Activated CD8-positive, alpha-beta memory T cell treated with anti-CD3 and anti-CD28 coated beads for 48 hours (primary cell): ENCODE measurements at regions not wholly inside any gene's neighbourhood (a gene's known extent, or its start where the extent isn't known, plus 50 kb on each side); places are given as distances from the start of the nearest gene placed in this dataset.

Experiments used
- DNase-seq, 3 experiments: peaks; one replicate each; pipeline ENCODE4 v3.0.0-alpha.2; 2020; ENCODE audit warnings: low read depth in 2 of 3, low spot score in 2 of 3

GRCh38 chr3:18740631-18741583 is 315.8 kb upstream of the SATB1 start:
- no peak for DNase-seq

- no peak for DNase-seq
These were observed 313.9 kb upstream of the SATB1 start for GRCh38 chr3:18739099-18739433.

- no peak for DNase-seq
These were observed 313.4 kb upstream of the SATB1 start for GRCh38 chr3:18738393-18739098.

- no peak for DNase-seq
These were observed 309.9 kb upstream of the SATB1 start for GRCh38 chr3:18735005-18735404.

DNA sequence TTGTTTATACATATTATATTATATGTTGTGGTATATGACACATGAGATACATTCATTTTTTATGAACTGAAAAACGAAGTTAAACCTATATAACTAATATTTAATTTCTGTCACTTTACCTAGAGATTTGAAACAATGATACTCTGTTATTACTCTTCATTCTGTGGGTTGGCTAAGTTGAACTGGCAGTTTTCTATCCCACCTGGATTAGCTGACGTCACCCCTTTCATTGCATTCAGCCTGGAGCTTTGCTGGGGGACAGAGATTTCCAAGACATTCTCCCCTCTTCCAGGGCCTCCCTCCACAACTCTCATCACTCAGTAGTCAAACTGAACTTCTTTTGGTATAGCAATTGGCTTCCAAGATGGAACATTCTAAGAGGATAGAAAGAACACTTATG is 309.2 kb upstream of the SATB1 start:
- DNase-seq, result no peak

- no peak for DNase-seq
These were observed 307.3 kb upstream of the SATB1 start for GRCh38 chr3:18732474-18732873.

DNA sequence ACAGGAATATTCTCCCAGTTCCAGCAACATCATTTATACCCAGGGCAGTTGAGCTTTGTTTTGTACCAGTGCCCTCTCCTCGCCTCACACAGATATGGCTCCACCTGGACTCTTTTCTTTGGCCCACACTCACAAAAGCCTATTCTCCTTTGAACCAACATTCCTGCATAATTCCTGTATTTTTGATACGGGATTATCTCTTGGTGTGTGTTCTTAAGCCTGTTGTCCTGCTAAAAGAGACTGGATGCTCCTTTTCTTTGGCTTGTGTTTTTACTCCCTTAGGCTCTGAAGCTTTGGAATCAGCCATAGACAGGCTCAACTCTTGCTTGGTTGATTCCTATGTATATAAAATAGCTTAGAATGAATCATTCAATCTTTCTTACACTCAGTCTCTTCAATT is 305.4 kb upstream of the SATB1 start:
- no peak for DNase-seq

- no peak for DNase-seq
These were observed 304.5 kb upstream of the SATB1 start for GRCh38 chr3:18729671-18730070.

- no peak for DNase-seq
These were observed 300.7 kb upstream of the SATB1 start for GRCh38 chr3:18725668-18726407.

DNA sequence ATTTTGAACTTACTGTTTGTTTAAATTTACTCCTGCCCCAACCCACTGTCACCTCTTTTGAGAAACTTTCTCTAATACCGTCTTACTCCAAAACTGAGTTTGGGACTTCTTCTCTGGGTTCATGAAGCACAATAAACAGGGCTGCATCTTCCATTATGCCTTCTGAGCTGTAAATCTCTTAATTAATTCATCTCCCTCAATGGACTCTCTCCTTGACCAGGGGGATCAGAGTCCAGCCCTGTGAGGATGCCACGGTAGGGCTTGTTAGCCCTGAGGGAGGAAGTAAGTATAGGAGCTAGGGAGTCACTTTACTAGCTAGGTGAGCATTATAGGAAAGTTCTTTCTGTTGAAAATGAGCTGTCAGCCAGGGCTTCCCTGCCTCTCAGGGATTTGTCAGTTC is 299.3 kb upstream of the SATB1 start:
- DNase-seq, result no peak

DNA sequence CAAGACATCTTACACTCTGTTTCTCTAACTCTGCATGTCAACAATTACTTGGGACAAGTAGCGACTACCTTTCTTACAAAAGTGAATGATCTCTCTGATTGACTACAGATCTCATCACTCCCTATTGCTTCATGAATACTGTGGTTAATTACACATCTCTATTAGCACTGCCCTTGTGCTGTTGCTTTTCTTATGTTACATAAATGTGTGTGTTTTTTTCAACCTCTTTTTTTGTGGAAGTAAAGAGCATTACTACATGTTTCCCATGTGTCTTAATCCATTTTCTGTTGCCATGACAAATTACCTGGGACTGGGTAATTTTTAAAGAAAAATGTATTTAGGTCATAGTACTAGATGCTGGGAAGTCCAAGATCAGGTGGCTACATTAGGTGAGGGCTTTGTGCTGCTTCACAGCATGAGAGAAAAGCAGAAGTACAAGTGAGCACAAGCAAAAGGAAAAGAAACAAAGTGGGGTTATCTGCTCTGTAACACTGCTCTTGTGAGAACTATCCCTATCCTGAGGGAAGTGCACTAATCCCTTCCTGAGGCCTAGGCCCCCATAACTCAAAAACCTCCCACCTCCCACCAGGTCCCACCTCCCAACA is 298.2 kb upstream of the SATB1 start:
- no peak for DNase-seq

GRCh38 chr3:18720543-18720942 is 295.4 kb upstream of the SATB1 start:
- no peak for DNase-seq

GRCh38 chr3:18717598-18717997 is 292.5 kb upstream of the SATB1 start:
- no peak for DNase-seq

GRCh38 chr3:18716821-18717220 is 291.7 kb upstream of the SATB1 start:
- DNase-seq, result no peak

DNA sequence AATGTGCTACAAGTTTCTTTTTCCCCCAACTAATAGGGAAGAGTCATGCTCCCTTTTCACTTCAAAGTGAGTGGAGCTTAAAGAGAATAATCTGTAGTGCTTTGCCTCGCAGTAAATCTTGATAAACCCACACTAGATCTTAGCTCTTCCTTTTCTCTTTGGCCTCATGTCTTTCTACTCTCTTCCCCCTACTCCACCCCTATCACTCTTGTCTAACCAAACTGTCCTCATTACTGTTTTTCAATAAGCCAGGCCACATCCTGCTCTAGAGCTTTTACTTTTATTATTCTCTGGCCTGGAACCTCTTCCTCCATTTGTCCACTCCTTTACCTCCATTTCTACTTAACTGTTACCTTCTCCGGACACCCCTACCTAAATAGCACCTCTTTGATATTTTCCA is 291.0 kb upstream of the SATB1 start:
- no peak for DNase-seq

DNA sequence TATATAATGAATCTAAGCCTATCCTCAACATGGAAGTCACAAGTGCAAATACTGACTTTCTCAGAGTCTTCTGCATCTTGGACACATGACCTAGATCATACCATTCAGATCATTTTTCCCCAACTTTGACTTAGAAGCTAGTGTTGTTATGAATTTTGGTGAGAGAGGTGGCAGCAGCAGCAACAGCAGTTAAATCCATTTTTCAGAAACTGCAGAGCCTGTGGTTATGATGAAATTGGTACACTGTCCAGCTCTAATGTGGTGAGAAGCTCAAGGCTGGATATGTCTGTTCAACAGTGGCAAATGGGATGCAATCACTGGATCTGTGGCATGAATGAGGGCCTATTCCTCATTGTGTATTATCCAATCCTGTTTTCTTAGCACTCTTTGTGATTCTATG is 290.1 kb upstream of the SATB1 start:
- no peak for DNase-seq

GRCh38 chr3:18713577-18713951 is 288.4 kb upstream of the SATB1 start:
- DNase-seq, result no peak

- DNase-seq, result no peak
These were observed 287.8 kb upstream of the SATB1 start for GRCh38 chr3:18712713-18713576.

- DNase-seq, result no peak
These were observed 279.2 kb upstream of the SATB1 start for GRCh38 chr3:18704326-18704725.

DNA sequence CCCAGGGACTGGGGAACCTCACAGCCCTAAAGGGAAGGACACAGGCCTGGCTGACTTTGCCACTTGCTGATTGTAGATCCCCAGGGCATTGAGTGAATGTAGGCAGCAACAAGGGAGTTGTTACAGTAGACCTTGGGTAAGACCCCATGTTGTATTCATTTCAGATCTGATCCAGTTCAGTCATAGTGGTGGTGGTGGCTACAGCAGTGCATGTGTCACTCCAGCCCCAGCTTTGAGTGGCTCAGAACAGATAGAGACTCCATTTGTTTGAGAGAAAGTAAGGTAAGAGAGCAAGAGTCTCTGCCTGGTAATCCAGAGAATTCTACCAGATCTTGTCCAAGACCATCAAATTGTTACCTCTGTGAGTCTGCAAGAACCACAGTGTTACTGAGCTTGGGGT is 278.7 kb upstream of the SATB1 start:
- no peak for DNase-seq
